GM18519 (cell line): ENCODE measurements at regions not wholly inside any gene's neighbourhood (a gene's known extent, or its start where the extent isn't known, plus 50 kb on each side); places are given as distances from the start of the nearest gene placed in this dataset.

ENCODE experiments used
- ATAC-seq: cut with Tn5 transposase; IDR thresholded peaks from one replicate; pipeline ENCODE4 v1.9.1; 2021; ENCODE audit warnings: mild to moderate bottlenecking, moderate library complexity; ENCODE audit not compliant: unreplicated experiment, low FRiP score

GRCh38 chr13:22447132-22447886 is 733.5 kb upstream of the SGCG start:
- ATAC-seq: no peak

- no peak for ATAC-seq
These were observed 731.5 kb upstream of the SGCG start for GRCh38 chr13:22449251-22449650.

- no peak for ATAC-seq
These were observed 729.4 kb upstream of the SGCG start for GRCh38 chr13:22451327-22451741.

GRCh38 chr13:22454586-22454985 is 726.2 kb upstream of the SGCG start:
- ATAC-seq: no peak

GRCh38 chr13:22455036-22455435 is 725.7 kb upstream of the SGCG start:
- ATAC-seq: no peak

- ATAC-seq: no peak
These were observed 718.8 kb upstream of the SGCG start for GRCh38 chr13:22461854-22462490.

- no peak for ATAC-seq
These were observed 717.7 kb upstream of the SGCG start for GRCh38 chr13:22463089-22463488.

GRCh38 chr13:22468045-22468444 is 712.7 kb upstream of the SGCG start:
- ATAC-seq: no peak

- ATAC-seq: no peak
These were observed 712.0 kb upstream of the SGCG start for GRCh38 chr13:22468824-22469223.

- ATAC-seq: no peak
These were observed 711.3 kb upstream of the SGCG start for GRCh38 chr13:22469452-22469851.

- ATAC-seq: no peak
These were observed 710.7 kb upstream of the SGCG start for GRCh38 chr13:22470075-22470474.

- no peak for ATAC-seq
These were observed 698.2 kb upstream of the SGCG start for GRCh38 chr13:22482496-22483000.

GRCh38 chr13:22483276-22483675 is 697.5 kb upstream of the SGCG start:
- ATAC-seq: no peak

GRCh38 chr13:22486490-22486889 is 694.3 kb upstream of the SGCG start:
- ATAC-seq: no peak

GRCh38 chr13:22487932-22488331 is 692.8 kb upstream of the SGCG start:
- ATAC-seq: no peak

- no peak for ATAC-seq
These were observed 691.0 kb upstream of the SGCG start for GRCh38 chr13:22489771-22490170.

GRCh38 chr13:22495819-22496218 is 685.0 kb upstream of the SGCG start:
- ATAC-seq: no peak

- no peak for ATAC-seq
These were observed 683.8 kb upstream of the SGCG start for GRCh38 chr13:22496803-22497508.

- no peak for ATAC-seq
These were observed 682.6 kb upstream of the SGCG start for GRCh38 chr13:22497991-22498780.

GRCh38 chr13:22499919-22500318 is 680.9 kb upstream of the SGCG start:
- ATAC-seq: no peak

- ATAC-seq: no peak
These were observed 675.3 kb upstream of the SGCG start for GRCh38 chr13:22505489-22505888.
